ENCODE measurements at regions not wholly inside any gene's neighbourhood (a gene's known extent, or its start where the extent isn't known, plus 50 kb on each side); places are given as distances from the start of the nearest gene placed in this dataset.

GRCh38 chr22:49592780-49593501, 234.7 kb downstream of the BRD1 start:
- no peak for TF ChIP-seq CTCF (IDR thresholded peaks at IDR 0.05; ENCODE audit: low read depth, low read length, poor library complexity, severe bottlenecking)
- no peak for TF ChIP-seq EZH2phosphoT487 (IDR thresholded peaks at IDR 0.05; ENCODE audit: borderline replicate concordance, low read length)
